ENCODE measurements at regions not wholly inside any gene's neighbourhood (a gene's known extent, or its start where the extent isn't known, plus 50 kb on each side); places are given as distances from the start of the nearest gene placed in this dataset.

GRCh38 chr1:239311331-239311730, 75.0 kb upstream of the CHRM3 start:
- TF ChIP-seq, protein P1, sequence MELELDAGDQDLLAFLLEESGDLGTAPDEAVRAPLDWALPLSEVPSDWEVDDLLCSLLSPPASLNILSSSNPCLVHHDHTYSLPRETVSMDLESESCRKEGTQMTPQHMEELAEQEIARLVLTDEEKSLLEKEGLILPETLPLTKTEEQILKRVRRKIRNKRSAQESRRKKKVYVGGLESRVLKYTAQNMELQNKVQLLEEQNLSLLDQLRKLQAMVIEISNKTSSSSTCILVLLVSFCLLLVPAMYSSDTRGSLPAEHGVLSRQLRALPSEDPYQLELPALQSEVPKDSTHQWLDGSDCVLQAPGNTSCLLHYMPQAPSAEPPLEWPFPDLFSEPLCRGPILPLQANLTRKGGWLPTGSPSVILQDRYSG (CRISPR knock-in tag; IDR thresholded peaks at IDR 0.05) = no peak
- TF ChIP-seq, protein P2, sequence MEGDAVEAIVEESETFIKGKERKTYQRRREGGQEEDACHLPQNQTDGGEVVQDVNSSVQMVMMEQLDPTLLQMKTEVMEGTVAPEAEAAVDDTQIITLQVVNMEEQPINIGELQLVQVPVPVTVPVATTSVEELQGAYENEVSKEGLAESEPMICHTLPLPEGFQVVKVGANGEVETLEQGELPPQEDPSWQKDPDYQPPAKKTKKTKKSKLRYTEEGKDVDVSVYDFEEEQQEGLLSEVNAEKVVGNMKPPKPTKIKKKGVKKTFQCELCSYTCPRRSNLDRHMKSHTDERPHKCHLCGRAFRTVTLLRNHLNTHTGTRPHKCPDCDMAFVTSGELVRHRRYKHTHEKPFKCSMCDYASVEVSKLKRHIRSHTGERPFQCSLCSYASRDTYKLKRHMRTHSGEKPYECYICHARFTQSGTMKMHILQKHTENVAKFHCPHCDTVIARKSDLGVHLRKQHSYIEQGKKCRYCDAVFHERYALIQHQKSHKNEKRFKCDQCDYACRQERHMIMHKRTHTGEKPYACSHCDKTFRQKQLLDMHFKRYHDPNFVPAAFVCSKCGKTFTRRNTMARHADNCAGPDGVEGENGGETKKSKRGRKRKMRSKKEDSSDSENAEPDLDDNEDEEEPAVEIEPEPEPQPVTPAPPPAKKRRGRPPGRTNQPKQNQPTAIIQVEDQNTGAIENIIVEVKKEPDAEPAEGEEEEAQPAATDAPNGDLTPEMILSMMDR (CRISPR knock-in tag; IDR thresholded peaks at IDR 0.05) = no peak
- TF ChIP-seq POLR2A (IDR thresholded peaks at IDR 0.05; ENCODE audit: insufficient read depth in 1 of 2, low read depth in 2 of 2, low read length in 2 of 2) = no peak
- no peak for TF ChIP-seq ZFP36 (IDR thresholded peaks at IDR 0.05; ENCODE audit: borderline replicate concordance, low read depth, low read length, partially characterized antibody)
- TF ChIP-seq SMC3 (IDR thresholded peaks at IDR 0.05; ENCODE audit: low read length) = no peak
- no peak for TF ChIP-seq JUND (CRISPR knock-in tag; IDR thresholded peaks at IDR 0.05)
- no peak for TF ChIP-seq ZNF274 (CRISPR knock-in tag; IDR thresholded peaks at IDR 0.05)
- TF ChIP-seq HNRNPL (IDR thresholded peaks at IDR 0.05; ENCODE audit: low read depth, low read length) = no peak
- no peak for TF ChIP-seq ZNF629 (CRISPR knock-in tag; conservative IDR thresholded peaks at IDR 0.05)
